GM12874 (cell line): ENCODE measurements at regions not wholly inside any gene's neighbourhood (a gene's known extent, or its start where the extent isn't known, plus 50 kb on each side); places are given as distances from the start of the nearest gene placed in this dataset.

Experiments
- TF ChIP-seq, protein P1 (sequence below): IDR thresholded peaks from 2 replicates; pipeline ENCODE4 v1.5.1; 2011; ENCODE audit warnings: low read depth, mild to moderate bottlenecking, control low read depth, low read length, moderate library complexity; ENCODE audit not compliant: insufficient read depth

DNA sequence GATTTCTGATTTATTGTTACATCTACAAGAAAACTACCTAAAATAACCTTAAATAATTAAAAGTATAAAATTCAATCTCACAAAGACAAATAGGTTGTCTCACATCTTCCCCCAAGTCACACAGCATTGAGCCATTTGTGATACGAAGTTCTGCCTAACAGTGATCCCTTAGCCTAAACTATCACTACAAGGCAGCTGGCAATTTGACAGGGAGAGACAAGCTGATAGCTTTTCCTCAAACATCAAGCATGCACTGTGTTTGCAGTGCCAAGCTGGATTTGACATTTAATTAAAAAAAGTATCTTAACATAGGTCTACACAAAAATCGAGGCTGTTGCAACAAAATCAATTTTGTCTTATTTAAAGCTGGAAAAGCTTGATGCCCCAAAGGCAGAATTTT, 464.7 kb upstream of the TRAM1L1 start:
- TF ChIP-seq, protein P1, sequence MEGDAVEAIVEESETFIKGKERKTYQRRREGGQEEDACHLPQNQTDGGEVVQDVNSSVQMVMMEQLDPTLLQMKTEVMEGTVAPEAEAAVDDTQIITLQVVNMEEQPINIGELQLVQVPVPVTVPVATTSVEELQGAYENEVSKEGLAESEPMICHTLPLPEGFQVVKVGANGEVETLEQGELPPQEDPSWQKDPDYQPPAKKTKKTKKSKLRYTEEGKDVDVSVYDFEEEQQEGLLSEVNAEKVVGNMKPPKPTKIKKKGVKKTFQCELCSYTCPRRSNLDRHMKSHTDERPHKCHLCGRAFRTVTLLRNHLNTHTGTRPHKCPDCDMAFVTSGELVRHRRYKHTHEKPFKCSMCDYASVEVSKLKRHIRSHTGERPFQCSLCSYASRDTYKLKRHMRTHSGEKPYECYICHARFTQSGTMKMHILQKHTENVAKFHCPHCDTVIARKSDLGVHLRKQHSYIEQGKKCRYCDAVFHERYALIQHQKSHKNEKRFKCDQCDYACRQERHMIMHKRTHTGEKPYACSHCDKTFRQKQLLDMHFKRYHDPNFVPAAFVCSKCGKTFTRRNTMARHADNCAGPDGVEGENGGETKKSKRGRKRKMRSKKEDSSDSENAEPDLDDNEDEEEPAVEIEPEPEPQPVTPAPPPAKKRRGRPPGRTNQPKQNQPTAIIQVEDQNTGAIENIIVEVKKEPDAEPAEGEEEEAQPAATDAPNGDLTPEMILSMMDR: no peak

DNA sequence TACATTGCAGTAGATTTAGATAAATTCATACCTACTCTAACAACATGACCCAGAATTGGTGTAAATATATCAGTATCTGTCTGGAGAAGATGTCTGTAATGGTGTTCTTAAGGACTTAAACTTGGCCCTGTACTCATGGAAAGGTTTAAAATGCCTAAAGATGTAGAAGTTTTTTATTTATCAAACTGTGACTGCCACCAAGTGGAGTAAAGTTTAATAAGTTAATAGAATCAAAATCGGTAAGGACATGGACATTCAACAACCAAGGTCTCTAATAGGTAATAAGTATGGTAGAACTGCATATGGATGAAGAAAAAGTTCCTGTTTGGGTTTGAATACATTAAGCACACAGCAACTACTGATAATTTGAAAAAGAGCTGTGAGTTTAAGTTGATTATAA, 474.0 kb upstream of the NDST3 start:
- TF ChIP-seq, protein P1: no peak

DNA sequence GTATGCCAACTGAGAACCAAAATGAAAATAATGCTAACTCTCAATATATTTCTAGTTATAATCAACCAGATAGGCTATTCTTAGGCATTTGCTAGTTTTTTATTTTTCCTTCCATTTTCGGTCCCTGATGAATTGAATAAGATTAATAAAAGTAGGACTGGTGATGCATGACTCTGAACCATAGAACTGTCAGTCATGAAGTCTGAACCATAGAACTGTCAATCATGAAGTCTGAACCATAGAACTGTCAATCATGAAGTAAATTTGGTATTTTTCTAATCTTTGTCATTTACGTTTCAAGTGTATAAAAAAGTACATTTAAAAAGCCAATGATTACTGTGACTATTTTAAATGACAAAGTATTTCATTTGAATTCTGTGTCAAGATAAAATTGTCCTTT, 460.2 kb upstream of the NDST3 start:
- TF ChIP-seq, protein P1: no peak

DNA sequence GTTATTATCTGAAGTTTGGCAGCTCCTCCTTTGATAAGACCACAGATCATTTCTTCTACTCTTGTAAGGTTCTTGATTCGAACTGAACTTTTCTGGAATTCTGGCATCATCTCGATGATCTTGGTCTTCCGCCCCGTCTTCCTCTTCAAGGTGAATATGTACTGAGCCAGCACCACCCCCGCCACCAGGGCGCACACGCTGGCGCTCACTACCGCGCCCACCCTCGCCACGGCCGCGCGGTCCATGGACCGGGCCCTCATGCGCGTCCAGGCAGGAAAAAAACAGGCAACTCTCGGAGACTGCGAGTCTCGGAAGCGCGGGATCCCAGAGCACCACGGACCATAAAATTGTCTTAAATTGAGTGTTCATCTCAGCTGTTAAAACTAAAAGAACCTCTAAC, 458.4 kb upstream of the NDST3 start:
- TF ChIP-seq, protein P1: no peak

DNA sequence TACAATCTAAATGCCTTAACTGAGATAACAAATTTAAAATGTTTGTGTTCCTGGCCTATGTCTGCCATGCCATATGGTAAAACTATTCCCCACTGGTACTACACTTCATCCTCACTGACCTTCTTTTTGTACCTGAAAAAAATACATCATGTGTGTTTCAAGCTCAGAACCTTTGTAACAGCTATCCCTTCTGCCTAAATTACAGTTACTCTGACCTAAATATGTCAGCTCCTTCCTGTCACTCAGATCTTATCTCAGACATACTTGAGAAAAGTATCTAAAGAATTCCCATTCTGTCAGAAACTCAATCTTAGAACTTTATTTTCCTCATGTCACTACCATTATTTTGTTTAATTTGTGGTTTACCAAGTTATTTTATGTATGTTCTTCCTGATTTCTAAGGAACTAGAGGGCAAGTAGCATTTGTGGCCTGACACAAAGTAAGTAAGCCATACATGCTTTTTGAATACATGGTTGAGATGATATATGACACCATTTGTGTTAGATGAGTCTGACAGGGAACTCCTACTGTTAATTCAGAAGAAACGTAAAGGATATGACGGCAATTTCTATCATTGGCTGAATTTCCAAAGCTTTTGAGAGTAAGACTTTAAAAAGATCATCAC, 456.5 kb upstream of the NDST3 start:
- TF ChIP-seq, protein P1: no peak

DNA sequence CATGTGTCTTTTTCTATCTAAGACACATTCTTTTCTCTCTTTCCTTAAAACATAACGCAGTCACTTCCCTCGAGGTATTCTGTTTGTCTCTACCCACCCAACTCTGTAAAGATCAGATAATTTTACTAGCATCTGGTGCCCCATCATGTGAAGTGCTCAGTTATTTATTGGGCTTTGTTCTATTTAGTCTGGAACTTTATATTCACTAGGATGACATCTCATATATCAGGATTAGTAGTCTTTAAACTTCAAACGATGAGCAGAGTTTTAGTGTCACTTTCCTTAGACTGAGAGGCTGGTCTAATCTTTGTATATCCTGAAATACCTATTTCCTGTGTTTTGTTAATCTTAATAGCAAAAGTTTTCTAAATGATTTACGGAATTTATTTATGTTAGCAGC, 445.5 kb upstream of the NDST3 start:
- TF ChIP-seq, protein P1: no peak

DNA sequence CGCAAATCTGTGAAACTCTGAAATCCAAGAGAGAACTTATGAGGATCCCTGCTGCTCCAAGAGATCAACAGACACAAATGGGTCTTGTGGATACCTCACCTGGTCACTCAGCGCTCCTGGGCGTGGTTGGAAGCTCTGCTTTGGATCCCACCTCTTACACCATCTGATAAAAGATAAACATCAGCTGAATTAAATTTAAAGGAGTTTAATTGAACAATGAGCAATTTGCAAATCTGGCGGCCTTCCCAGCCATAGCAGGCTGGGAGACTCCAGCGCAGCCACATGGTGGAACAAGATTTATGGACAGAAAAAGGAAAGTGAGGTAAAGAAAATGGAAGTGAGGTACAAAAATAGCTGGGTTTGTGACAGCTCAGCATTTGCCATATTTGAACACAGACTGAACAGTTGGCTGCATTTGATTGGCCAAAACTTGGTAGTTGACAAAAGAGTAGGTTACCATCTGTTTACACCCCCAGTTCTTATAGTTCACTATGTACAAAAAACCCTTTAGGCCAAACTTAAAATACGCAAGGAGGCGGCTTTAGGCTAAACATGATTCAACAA, 437.3 kb upstream of the NDST3 start:
- TF ChIP-seq, protein P1: no peak
